GM23248 (cell line): ENCODE measurements at regions not wholly inside any gene's neighbourhood (a gene's known extent, or its start where the extent isn't known, plus 50 kb on each side); places are given as distances from the start of the nearest gene placed in this dataset.

Experiments
- EZH2 ChIP-seq: fragments of 200-600 bp; sonication (generic); IDR thresholded peaks from 2 replicates; pipeline ENCODE4 v1.6.1; 2018; ENCODE audit warnings: antibody characterized with exemption, mild to moderate bottlenecking; ENCODE audit not compliant: insufficient read depth, poor library complexity, severe bottlenecking
- EZH2phosphoT487 ChIP-seq: fragments of 200-600 bp; sonication (generic); IDR thresholded peaks from 2 replicates; pipeline ENCODE4 v1.6.1; 2018; ENCODE audit warnings: antibody characterized with exemption, moderate library complexity, mild to moderate bottlenecking, low read depth; ENCODE audit not compliant: insufficient read depth

DNA sequence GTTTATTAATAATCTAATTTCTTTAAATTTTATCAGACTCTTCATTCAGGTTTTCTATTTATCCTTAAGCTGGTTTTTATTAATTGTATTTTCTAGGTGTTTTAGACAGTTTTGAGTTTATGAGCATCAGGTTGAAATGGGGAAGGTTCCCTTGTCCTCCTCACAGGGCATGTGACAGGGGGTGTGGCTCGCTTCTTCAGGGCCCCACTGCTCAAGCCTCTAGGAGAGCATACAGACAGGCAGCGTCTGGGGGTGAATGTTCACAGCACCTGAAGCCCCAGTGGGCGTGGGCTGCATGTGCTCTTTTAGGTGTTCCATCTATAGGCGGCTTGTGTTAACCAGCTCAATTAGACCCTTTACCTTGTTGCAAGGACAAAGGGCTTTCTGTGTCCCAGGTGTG is 78.2 kb upstream of the RUFY1 start:
- TF ChIP-seq EZH2 (no peak), EZH2phosphoT487 (no peak)
